ENCODE measurements at regions not wholly inside any gene's neighbourhood (a gene's known extent, or its start where the extent isn't known, plus 50 kb on each side); places are given as distances from the start of the nearest gene placed in this dataset.
A peak's percentile ranks its signal among the peaks of the same experiment; 100 is the strongest.
"Not testable (repeated sequence)": the region's sequence is repeated elsewhere in the genome, so short reads cannot be mapped to it uniquely, and the experiment has no call there.

GRCh38 chr1:166691476-166691875, 147.8 kb upstream of the POGK start:
- Mint-ChIP-seq H3K36me3 (no peaks in the 10 kb centered on the region), H3K27ac (no peak overlapping the region), H3K27me3 (peaks cover 17 to 30% (median 21%) of the 10 kb centered on the region in 3 donors), H3K9me3 (peaks cover 0 to 14% (median 3%) of the 10 kb centered on the region in 7 donors), H3K4me3 (no peak overlapping the region), H3K4me1 (no peaks in the 10 kb centered on the region)
- ATAC-seq (ENCODE audit: low read depth in 2 of 2) (no peak), DNase-seq (no peak)

GRCh38 chr1:166692346-166692745, 146.9 kb upstream of the POGK start:
- peaks cover 0 to 7% (median 2%) of the 10 kb centered on the region in 7 donors for H3K9me3 Mint-ChIP-seq
- no peaks in the 10 kb centered on the region for H3K36me3 Mint-ChIP-seq
- no peak overlapping the region for H3K4me3 Mint-ChIP-seq
- peaks cover 17 to 29% (median 20%) of the 10 kb centered on the region in 3 donors for H3K27me3 Mint-ChIP-seq
- ATAC-seq (ENCODE audit: low read depth in 2 of 2) (no peak), DNase-seq (no peak)
- H3K4me1 Mint-ChIP-seq, result no peaks in the 10 kb centered on the region
- H3K27ac Mint-ChIP-seq, result no peak overlapping the region

GRCh38 chr1:166693158-166693557, 146.1 kb upstream of the POGK start:
- Mint-ChIP-seq H3K4me3 (no peak overlapping the region), H3K27me3 (peaks cover 13 to 29% (median 13%) of the 10 kb centered on the region in 3 donors), H3K27ac (no peak overlapping the region), H3K36me3 (no peaks in the 10 kb centered on the region), H3K4me1 (no peaks in the 10 kb centered on the region), H3K9me3 (peaks cover 0 to 2% (median 0%) of the 10 kb centered on the region in 7 donors)
- no peak for DNase-seq
- ATAC-seq (ENCODE audit: low read depth in 2 of 2), result no peak

GRCh38 chr1:166693673-166694297, 145.5 kb upstream of the POGK start:
- Mint-ChIP-seq H3K27me3 (peaks cover 13 to 25% (median 13%) of the 10 kb centered on the region in 3 donors), H3K4me1 (no peaks in the 10 kb centered on the region), H3K9me3 (peaks cover 0 to 2% (median 0%) of the 10 kb centered on the region in 7 donors), H3K4me3 (no peak overlapping the region), H3K27ac (no peak overlapping the region), H3K36me3 (no peaks in the 10 kb centered on the region)
- no peak for ATAC-seq (ENCODE audit: low read depth in 2 of 2)
- no peak for DNase-seq

- DNase-seq, result no peak
- H3K27me3 Mint-ChIP-seq, result peaks cover 13 to 28% (median 13%) of the 10 kb centered on the region in 3 donors
- no peaks in the 10 kb centered on the region for H3K36me3 Mint-ChIP-seq
- no peak overlapping the region for H3K27ac Mint-ChIP-seq
- H3K4me1 Mint-ChIP-seq, result no peaks in the 10 kb centered on the region
- no peak overlapping the region for H3K4me3 Mint-ChIP-seq
- H3K9me3 Mint-ChIP-seq, result peaks cover 0 to 2% (median 0%) of the 10 kb centered on the region in 7 donors
- no peak for ATAC-seq (ENCODE audit: low read depth in 2 of 2)
These were observed 144.2 kb upstream of the POGK start for GRCh38 chr1:166695115-166695514.

- H3K9me3 Mint-ChIP-seq; ATAC-seq (ENCODE audit: low read depth in 2 of 2); DNase-seq; H3K4me3 Mint-ChIP-seq; H3K36me3 Mint-ChIP-seq; H3K4me1 Mint-ChIP-seq: not testable (repeated sequence)
- peaks cover 13 to 28% (median 17%) of the 10 kb centered on the region in 3 donors for H3K27me3 Mint-ChIP-seq
- H3K27ac Mint-ChIP-seq, result peak overlapping the region in 1 of 6 donors; percentile 8
These were observed 143.4 kb upstream of the POGK start for GRCh38 chr1:166695834-166696233.

- DNase-seq (no peak), ATAC-seq (ENCODE audit: low read depth in 2 of 2) (no peak)
- Mint-ChIP-seq H3K4me3 (no peak overlapping the region), H3K36me3 (no peaks in the 10 kb centered on the region), H3K27ac (no peak overlapping the region), H3K27me3 (peaks cover 7 to 21% (median 11%) of the 10 kb centered on the region in 3 donors), H3K4me1 (no peaks in the 10 kb centered on the region), H3K9me3 (no peaks in the 10 kb centered on the region)
These were observed 140.5 kb upstream of the POGK start for GRCh38 chr1:166698771-166699170.

- no peaks in the 10 kb centered on the region for H3K9me3 Mint-ChIP-seq
- no peak overlapping the region for H3K4me3 Mint-ChIP-seq
- H3K36me3 Mint-ChIP-seq, result no peaks in the 10 kb centered on the region
- ATAC-seq (ENCODE audit: low read depth in 2 of 2) (no peak), DNase-seq (no peak)
- H3K4me1 Mint-ChIP-seq, result no peaks in the 10 kb centered on the region
- H3K27me3 Mint-ChIP-seq, result peaks cover 0 to 15% (median 10%) of the 10 kb centered on the region in 3 donors
- no peak overlapping the region for H3K27ac Mint-ChIP-seq
These were observed 139.7 kb upstream of the POGK start for GRCh38 chr1:166699613-166700012.

GRCh38 chr1:166700696-166701095, 138.6 kb upstream of the POGK start:
- no peak for DNase-seq
- no peaks in the 10 kb centered on the region for H3K9me3 Mint-ChIP-seq
- no peak for ATAC-seq (ENCODE audit: low read depth in 2 of 2)
- no peak overlapping the region for H3K27ac Mint-ChIP-seq
- H3K4me1 Mint-ChIP-seq, result no peaks in the 10 kb centered on the region
- H3K4me3 Mint-ChIP-seq, result no peak overlapping the region
- H3K27me3 Mint-ChIP-seq, result peaks cover under 1 to 12% (median 10%) of the 10 kb centered on the region in 3 donors
- H3K36me3 Mint-ChIP-seq, result no peaks in the 10 kb centered on the region

- H3K4me3 Mint-ChIP-seq, result no peak overlapping the region
- peaks cover 6 to 17% (median 8%) of the 10 kb centered on the region in 3 donors for H3K27me3 Mint-ChIP-seq
- peaks cover 0 to 8% (median 0%) of the 10 kb centered on the region in 7 donors for H3K9me3 Mint-ChIP-seq
- DNase-seq, result no peak
- no peak overlapping the region for H3K27ac Mint-ChIP-seq
- H3K36me3 Mint-ChIP-seq, result no peaks in the 10 kb centered on the region
- no peaks in the 10 kb centered on the region for H3K4me1 Mint-ChIP-seq
- no peak for ATAC-seq (ENCODE audit: low read depth in 2 of 2)
These were observed 137.6 kb upstream of the POGK start for GRCh38 chr1:166701603-166702100.

GRCh38 chr1:166703141-166703540, 136.1 kb upstream of the POGK start:
- Mint-ChIP-seq H3K27me3 (peaks cover 7 to 17% (median 8%) of the 10 kb centered on the region in 3 donors), H3K36me3 (no peaks in the 10 kb centered on the region), H3K4me1 (no peaks in the 10 kb centered on the region), H3K4me3 (no peak overlapping the region), H3K9me3 (peaks cover 0 to 9% (median 0%) of the 10 kb centered on the region in 7 donors), H3K27ac (no peak overlapping the region)
- DNase-seq, result no peak
- ATAC-seq (ENCODE audit: low read depth in 2 of 2), result no peak

GRCh38 chr1:166703726-166704462, 135.4 kb upstream of the POGK start:
- ATAC-seq (ENCODE audit: low read depth in 2 of 2) (no peak), DNase-seq (no peak)
- Mint-ChIP-seq H3K4me3 (no peak overlapping the region), H3K27ac (no peak overlapping the region), H3K36me3 (no peaks in the 10 kb centered on the region), H3K9me3 (peaks cover 0 to 9% (median 0%) of the 10 kb centered on the region in 7 donors), H3K27me3 (peaks cover 8 to 17% (median 10%) of the 10 kb centered on the region in 3 donors), H3K4me1 (no peaks in the 10 kb centered on the region)

GRCh38 chr1:166705376-166706289, 133.6 kb upstream of the POGK start:
- Mint-ChIP-seq H3K27me3 (peaks cover 8 to 16% (median 11%) of the 10 kb centered on the region in 3 donors), H3K4me1 (no peaks in the 10 kb centered on the region), H3K27ac (no peak overlapping the region), H3K9me3 (peaks cover 0 to 13% (median 0%) of the 10 kb centered on the region in 7 donors), H3K36me3 (no peaks in the 10 kb centered on the region), H3K4me3 (no peak overlapping the region)
- ATAC-seq (ENCODE audit: low read depth in 2 of 2), result no peak
- no peak for DNase-seq
